Spinal cord (tissue), 9 donors: ENCODE measurements at regions not wholly inside any gene's neighbourhood (a gene's known extent, or its start where the extent isn't known, plus 50 kb on each side); places are given as distances from the start of the nearest gene placed in this dataset.
A peak's percentile ranks its signal among the peaks of the same experiment; 100 is the strongest.
"Not testable (repeated sequence)": the region's sequence is repeated elsewhere in the genome, so short reads cannot be mapped to it uniquely, and the experiment has no call there.

ENCODE experiments used
- DNase-seq, 6 donors: peaks; one replicate each; pipeline versions ENCODE4 v3.0.0 to v3.0.0-alpha.2; 2013 to 2015; ENCODE audit warnings: low spot score in 6 of 6, low read depth in 4 of 6
- H3K27ac ChIP-seq: one replicate; pipeline ENCODE4 v1.5.1; 2013; ENCODE audit warnings: low read depth, low read length, control low read depth
- H3K27me3 ChIP-seq: one replicate; pipeline ENCODE4 v1.6.1; 2013; ENCODE audit warnings: low read length; ENCODE audit not compliant: control insufficient read depth, insufficient read depth
- H3K36me3 ChIP-seq: one replicate; pipeline ENCODE4 v1.6.1; 2013; ENCODE audit warnings: low read length; ENCODE audit not compliant: control insufficient read depth, insufficient read depth
- H3K4me1 ChIP-seq: one replicate; pipeline ENCODE4 v1.6.1; 2013; ENCODE audit warnings: low read length; ENCODE audit not compliant: control insufficient read depth, insufficient read depth
- H3K4me3 ChIP-seq: one replicate; pipeline ENCODE4 v1.5.1; 2013; ENCODE audit warnings: low read depth, low read length, control low read depth
- H3K9me3 ChIP-seq: one replicate; pipeline ENCODE4 v1.6.1; 2013; ENCODE audit warnings: low read length; ENCODE audit not compliant: control insufficient read depth, insufficient read depth
- WGBS: methylation state at CpG from one replicate; pipeline ENCODE4 v1.1.5; 2013; ENCODE audit warnings: missing lambda C conversion rate; ENCODE audit not compliant: insufficient coverage; 5-methylcytosine and 5-hydroxymethylcytosine counted together
- donor health status: healthy.

- 68% methylated on average over 5 of the region's 12 CpGs for WGBS
- no peaks in the 10 kb centered on the region for H3K36me3 ChIP-seq
- no peak overlapping the region for H3K27ac ChIP-seq
- no peaks in the 10 kb centered on the region for H3K9me3 ChIP-seq
- peak in 1 of 6 donors; percentile 9 for DNase-seq
- H3K4me1 ChIP-seq: no peaks in the 10 kb centered on the region
- no peak overlapping the region for H3K4me3 ChIP-seq
- no peaks in the 10 kb centered on the region for H3K27me3 ChIP-seq
Observed at GRCh38 chr4:186979961-186980745, 256.5 kb upstream of the FAT1 start.

- no peaks in the 10 kb centered on the region for H3K27me3 ChIP-seq
- DNase-seq: peak in 1 of 6 donors; percentile 30
- H3K9me3 ChIP-seq: no peaks in the 10 kb centered on the region
- no CpG with 5 or more reads among the region's 2 CpGs for WGBS
- no peaks in the 10 kb centered on the region for H3K4me1 ChIP-seq
- no peaks in the 10 kb centered on the region for H3K36me3 ChIP-seq
- no peak overlapping the region for H3K4me3 ChIP-seq
- H3K27ac ChIP-seq: no peak overlapping the region
Observed at GRCh38 chr4:186981161-186981560, 257.5 kb upstream of the FAT1 start.

- Histone ChIP-seq H3K9me3 (no peaks in the 10 kb centered on the region), H3K27me3 (no peaks in the 10 kb centered on the region), H3K4me3 (no peak overlapping the region), H3K36me3 (no peaks in the 10 kb centered on the region), H3K27ac (no peak overlapping the region), H3K4me1 (no peaks in the 10 kb centered on the region)
- 92% methylated on average over 5 of the region's 7 CpGs for WGBS
- DNase-seq: no peak
Observed at GRCh38 chr4:186982160-186982559, 258.5 kb upstream of the FAT1 start.

DNA sequence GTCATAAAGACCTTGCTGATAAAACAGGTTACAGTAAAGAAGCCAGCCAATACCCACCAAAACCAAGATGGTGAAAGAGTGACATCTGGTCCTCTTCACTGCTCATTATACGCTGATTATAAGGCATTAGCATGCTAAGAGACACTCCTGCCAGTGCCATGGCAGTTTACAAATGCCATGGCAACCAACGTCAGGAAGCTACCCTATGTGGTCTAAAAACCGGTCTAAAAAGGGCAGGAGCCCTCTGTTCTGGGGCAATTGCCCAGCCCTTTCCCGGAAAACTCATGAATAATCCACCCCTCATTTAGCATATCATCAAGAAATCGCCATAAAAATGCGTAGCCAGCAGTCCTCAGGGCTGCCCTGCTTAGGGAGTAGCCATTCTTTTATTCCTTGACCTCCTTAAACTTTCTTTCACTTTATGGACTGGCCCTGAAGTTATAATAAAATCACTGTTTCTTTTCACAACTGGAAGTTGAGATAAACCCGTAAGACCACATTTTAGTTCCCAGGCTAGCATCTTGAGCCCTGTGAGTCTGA lies 260.5 kb upstream of the FAT1 start:
- no peaks in the 10 kb centered on the region for H3K36me3 ChIP-seq
- H3K4me3 ChIP-seq: no peak overlapping the region
- no peaks in the 10 kb centered on the region for H3K27me3 ChIP-seq
- whole genome bisulfite sequencing: 26% methylated on average over 6 of the region's 7 CpGs
- no peaks in the 10 kb centered on the region for H3K9me3 ChIP-seq
- H3K4me1 ChIP-seq: no peaks in the 10 kb centered on the region
- DNase-seq: peak in 3 of 6 donors; percentile 5 to 23 (median 14)
- no peak overlapping the region for H3K27ac ChIP-seq

DNA sequence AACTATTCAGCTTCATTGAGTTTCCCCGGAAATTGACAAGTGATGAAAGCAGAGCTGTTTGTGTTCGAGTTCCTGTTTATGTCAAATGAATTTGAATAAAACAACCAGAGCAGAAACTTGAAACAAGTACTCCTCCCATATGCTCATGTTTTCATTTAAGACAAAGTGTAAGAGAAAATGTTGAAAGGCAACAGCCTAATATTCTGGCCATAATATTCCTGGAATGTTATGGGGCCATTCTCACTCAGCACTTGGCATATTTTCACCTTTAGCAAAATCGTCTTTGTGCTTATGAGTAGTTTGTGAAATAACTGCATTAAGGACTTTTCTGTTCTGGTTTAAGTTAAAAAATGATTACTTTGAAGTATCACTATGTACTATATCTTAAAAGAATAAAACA lies 276.0 kb upstream of the FAT1 start:
- H3K4me3 ChIP-seq: no peak overlapping the region
- H3K4me1 ChIP-seq: no peaks in the 10 kb centered on the region
- WGBS: no CpG with 5 or more reads among the region's 3 CpGs
- no peak overlapping the region for H3K27ac ChIP-seq
- DNase-seq: no peak
- no peaks in the 10 kb centered on the region for H3K36me3 ChIP-seq
- peaks cover 2% of the 10 kb centered on the region for H3K9me3 ChIP-seq
- H3K27me3 ChIP-seq: no peaks in the 10 kb centered on the region

- no CpG with 5 or more reads among the region's 2 CpGs for WGBS
- H3K9me3 ChIP-seq: peaks cover 2% of the 10 kb centered on the region
- H3K4me1 ChIP-seq: no peaks in the 10 kb centered on the region
- no peak for DNase-seq
- H3K4me3 ChIP-seq: no peak overlapping the region
- H3K27me3 ChIP-seq: no peaks in the 10 kb centered on the region
- no peak overlapping the region for H3K27ac ChIP-seq
- no peaks in the 10 kb centered on the region for H3K36me3 ChIP-seq
Observed at GRCh38 chr4:187000281-187000680, 276.6 kb upstream of the FAT1 start.

DNA sequence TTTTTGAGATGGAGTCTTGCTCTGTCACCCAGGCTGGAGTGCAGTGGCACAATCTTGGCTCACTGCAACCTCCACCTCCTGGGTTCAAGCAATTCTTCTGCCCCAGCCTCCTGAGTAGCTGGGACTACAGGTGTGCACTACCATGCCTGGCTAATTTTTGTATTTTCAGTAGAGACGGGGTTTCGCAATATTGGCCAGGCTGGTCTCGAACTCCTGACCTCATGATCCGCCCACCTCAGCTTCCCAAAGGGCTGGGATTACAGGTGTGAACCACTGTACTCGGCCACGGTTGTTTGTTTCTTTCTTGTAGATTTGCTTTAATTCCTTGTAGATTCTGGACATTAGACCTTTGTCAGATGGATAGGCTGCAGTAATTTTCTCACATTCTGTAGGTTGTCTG lies 278.5 kb upstream of the FAT1 start:
- WGBS: 98% methylated on average over 6 of the region's 6 CpGs
- not testable (repeated sequence) for H3K4me1 ChIP-seq, DNase-seq, H3K27me3 ChIP-seq, H3K27ac ChIP-seq, H3K36me3 ChIP-seq, H3K4me3 ChIP-seq, H3K9me3 ChIP-seq

GRCh38 chr4:187004628-187005027 lies 281.0 kb upstream of the FAT1 start:
- DNase-seq: peak in 1 of 6 donors; percentile 11
- WGBS: no CpG with 5 or more reads among the region's 2 CpGs
- Histone ChIP-seq H3K27me3 (no peaks in the 10 kb centered on the region), H3K4me1 (no peaks in the 10 kb centered on the region), H3K27ac (no peak overlapping the region), H3K9me3 (no peaks in the 10 kb centered on the region), H3K4me3 (no peak overlapping the region), H3K36me3 (no peaks in the 10 kb centered on the region)

GRCh38 chr4:187006189-187006618 lies 282.5 kb upstream of the FAT1 start:
- Histone ChIP-seq H3K27me3 (no peaks in the 10 kb centered on the region), H3K4me1 (no peaks in the 10 kb centered on the region), H3K4me3 (no peak overlapping the region), H3K9me3 (no peaks in the 10 kb centered on the region), H3K36me3 (no peaks in the 10 kb centered on the region), H3K27ac (no peak overlapping the region)
- WGBS: no CpG with 5 or more reads among the region's 3 CpGs
- DNase-seq: peak in 1 of 6 donors; percentile 23

DNA sequence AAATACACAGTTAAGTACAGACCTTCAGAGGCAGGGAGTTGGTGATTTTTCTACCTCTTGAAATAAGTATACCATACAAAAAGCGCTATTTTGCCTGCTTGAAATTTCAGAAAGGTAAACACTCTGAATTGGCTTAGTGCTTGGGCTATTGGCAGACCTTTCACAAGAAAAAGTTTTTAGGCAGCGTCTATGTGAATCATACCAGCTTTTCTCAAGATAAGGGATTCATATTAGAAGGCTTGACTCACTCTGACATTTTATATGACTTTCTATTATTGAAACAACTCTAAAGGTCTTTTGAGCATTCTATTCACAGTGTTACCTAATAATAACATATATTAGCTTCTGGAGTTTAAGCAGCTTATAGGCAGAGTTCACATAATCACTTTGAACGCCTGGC lies 286.4 kb upstream of the FAT1 start:
- Histone ChIP-seq H3K27ac (no peak overlapping the region), H3K36me3 (no peaks in the 10 kb centered on the region), H3K4me3 (no peak overlapping the region), H3K4me1 (no peaks in the 10 kb centered on the region), H3K27me3 (no peaks in the 10 kb centered on the region), H3K9me3 (no peaks in the 10 kb centered on the region)
- no peak for DNase-seq
- WGBS: no CpG with 5 or more reads among the region's 3 CpGs
